ENCODE measurements at regions not wholly inside any gene's neighbourhood (a gene's known extent, or its start where the extent isn't known, plus 50 kb on each side); places are given as distances from the start of the nearest gene placed in this dataset.

GRCh38 chr3:80993241-80993945 lies 768.1 kb downstream of the GBE1 start:
- TF ChIP-seq CTCF (IDR thresholded peaks at IDR 0.05) (no peak), POLR2A (IDR thresholded peaks at IDR 0.05) (no peak), EP300 (IDR thresholded peaks at IDR 0.05) (no peak), POLR2AphosphoS5 (IDR thresholded peaks at IDR 0.05) (no peak)

Measured in gastroesophageal sphincter (tissue), 3 donors.